CD4-positive, alpha-beta T cell (primary cell): ENCODE measurements at regions not wholly inside any gene's neighbourhood (a gene's known extent, or its start where the extent isn't known, plus 50 kb on each side); places are given as distances from the start of the nearest gene placed in this dataset.

Experiments used
- ATAC-seq: fragments of 200-7000 bp; cut with Tn5 transposase; one replicate; pipeline ENCODE4 v1.10.0; 2022; ENCODE audit warnings: mild to moderate bottlenecking; ENCODE audit not compliant: poor library complexity
- CTCF ChIA-PET: fragments of 350-600 bp; sonication (Branson Sonifier 250); formaldehyde crosslinking; loops from one replicate; lab custom pipeline; 2021; ENCODE audit warnings: antibody characterized with exemption, inconsistent platforms; lab: Charles Lee
- POLR2A ChIA-PET: fragments of 350-600 bp; sonication (Branson Sonifier 250); formaldehyde crosslinking; loops from one replicate; lab custom pipeline; 2021; ENCODE audit warnings: antibody characterized with exemption, inconsistent platforms; lab: Charles Lee
- DNase-seq, 14 experiments: peaks; one replicate each; pipeline ENCODE4 v3.0.0-alpha.2; 2013 to 2020; ENCODE audit warnings: mixed read lengths in 2 of 14
- H3K27ac ChIP-seq, 2 donors: one replicate each; pipeline versions ENCODE4 v1.5.1 to v1.7.0; 2013; ENCODE audit warnings: low read length in 2 of 2, low read depth in 1 of 2, mild to moderate bottlenecking in 1 of 2
- H3K27me3 ChIP-seq, 2 experiments: 1 replicate in 1 of 2; 2 replicates in 1 of 2; pipeline versions ENCODE4 v1.6.1 to v1.7.0; 2013; ENCODE audit warnings: low read length in 2 of 2, control low read depth in 1 of 2, mild to moderate bottlenecking in 1 of 2, moderate library complexity in 1 of 2; ENCODE audit not compliant: insufficient read depth in 2 of 2, control insufficient read depth in 1 of 2
- H3K36me3 ChIP-seq: one replicate; pipeline ENCODE4 v1.6.1; 2013; ENCODE audit warnings: low read length, control low read depth; ENCODE audit not compliant: insufficient read depth
- H3K4me1 ChIP-seq: one replicate; pipeline ENCODE4 v1.6.1; 2013; ENCODE audit warnings: low read length, control low read depth; ENCODE audit not compliant: insufficient read depth
- H3K4me3 ChIP-seq: one replicate; pipeline ENCODE4 v1.5.1; 2013; ENCODE audit warnings: mild to moderate bottlenecking, low read length, moderate library complexity
- H3K9me3 ChIP-seq, 2 experiments: 1 replicate in 1 of 2; 2 replicates in 1 of 2; pipeline versions ENCODE4 v1.6.1 to v1.7.0; 2013; ENCODE audit warnings: low read length in 2 of 2, mild to moderate bottlenecking in 2 of 2, control low read depth in 1 of 2, moderate library complexity in 1 of 2; ENCODE audit not compliant: control insufficient read depth in 1 of 2, insufficient read depth in 1 of 2
- H3K27ac Mint-ChIP-seq: one replicate; pipeline ENCODE4 v1.8.0; 2020; ENCODE audit warnings: mixed read lengths
- H3K27me3 Mint-ChIP-seq: one replicate; pipeline ENCODE4 v1.8.0; 2021; ENCODE audit warnings: mixed read lengths
- H3K36me3 Mint-ChIP-seq: one replicate; pipeline ENCODE4 v1.8.0; 2021; ENCODE audit warnings: low read depth, mixed read lengths
- H3K4me1 Mint-ChIP-seq: one replicate; pipeline ENCODE4 v1.8.0; 2021; ENCODE audit warnings: low read depth, mixed read lengths
- H3K4me3 Mint-ChIP-seq: one replicate; pipeline ENCODE4 v1.8.0; 2020; ENCODE audit warnings: mild to moderate bottlenecking, mixed read lengths
- H3K9me3 Mint-ChIP-seq: one replicate; pipeline ENCODE4 v1.8.0; 2020; ENCODE audit warnings: mixed read lengths
- intact Hi-C, 2 experiments: fragments of 100-400 bp; cut with DNase I in 1 of 2; cut with micrococcal nuclease in 1 of 2; formaldehyde crosslinking; loops; one replicate each; pipeline versions ENCODE4 v1.15.1 to v1.9.0; 2023 to 2025; cut with DNase I, micrococcal nuclease
- TF ChIP-seq, protein P1 (sequence below): fragments of 200-600 bp; IDR thresholded peaks from one replicate; pipeline ENCODE4 v1.8.0; 2022; ENCODE audit warnings: antibody characterized with exemption, mild to moderate bottlenecking

DNA sequence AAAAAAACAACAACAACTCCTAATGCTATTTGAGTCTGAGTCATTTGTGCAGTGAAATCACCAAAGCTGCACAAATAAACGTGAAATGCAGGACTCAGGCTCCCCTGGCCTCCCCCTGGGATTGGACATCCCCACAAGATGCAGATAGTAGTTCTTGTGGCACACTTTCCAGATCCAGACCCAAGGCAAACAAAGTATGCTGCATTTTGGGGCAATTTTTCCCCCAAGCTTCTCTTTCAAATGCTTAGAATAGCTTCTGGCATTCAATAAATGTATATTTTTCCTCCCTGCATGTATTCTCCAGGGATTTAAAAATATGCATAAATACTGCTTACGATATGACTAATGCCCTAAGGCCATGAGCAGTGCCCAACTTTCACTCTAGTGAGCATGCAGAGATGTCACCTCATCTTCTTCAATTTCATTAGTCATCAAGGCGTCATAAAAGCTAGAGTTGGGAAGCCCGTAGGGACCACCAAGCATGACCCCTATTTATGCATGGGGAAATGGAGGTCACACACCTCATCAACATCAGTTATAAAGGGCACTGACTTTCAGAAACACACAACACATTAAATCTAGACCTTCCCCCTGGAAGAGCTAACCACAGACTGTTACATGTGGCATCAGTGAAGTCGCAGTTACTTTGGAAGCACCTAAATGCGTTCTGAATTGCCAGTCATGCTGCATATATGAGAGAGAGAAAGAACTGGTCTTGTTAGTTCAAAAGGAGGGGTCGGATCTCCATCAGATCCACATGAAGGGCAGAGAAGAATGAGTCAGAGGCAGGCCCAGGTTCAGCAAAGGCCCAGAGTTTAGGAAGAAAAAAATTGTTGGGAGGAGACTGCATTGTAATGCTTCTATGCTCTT is 374.1 kb downstream of the LPIN1 start:
- H3K27me3 ChIP-seq: no peaks in the 10 kb centered on the region
- CTCF ChIA-PET: interaction anchor here (0.7 kb wide), 1 partner anchor 66 kb away, joined by 4 read pairs; no protein-coding TSS in a partner anchor
- intact Hi-C loops: loop anchor here (10.0 kb wide), 2 partner anchors 594 to 776 kb away; partner anchors contain the start of genes ROCK2 (in 1 of the 2) and TRIB2 (in 1 of the 2)
- POLR2A ChIA-PET: interaction anchor here (1.0 kb wide), 1 partner anchor 75 kb away, joined by 3 read pairs; no protein-coding TSS in a partner anchor
- Mint-ChIP-seq H3K4me1 (no peaks in the 10 kb centered on the region), H3K27me3 (no peaks in the 10 kb centered on the region), H3K27ac (no peak overlapping the region), H3K36me3 (no peaks in the 10 kb centered on the region), H3K9me3 (no peaks in the 10 kb centered on the region), H3K4me3 (no peak overlapping the region)
- H3K4me3 ChIP-seq: no peak overlapping the region
- DNase-seq: no peak
- ATAC-seq: no peak
- no peaks in the 10 kb centered on the region for H3K36me3 ChIP-seq
- H3K4me1 ChIP-seq: peaks cover 7% of the 10 kb centered on the region
- no peak overlapping the region for H3K27ac ChIP-seq
- H3K9me3 ChIP-seq: no peaks in the 10 kb centered on the region
- TF ChIP-seq, protein P1, sequence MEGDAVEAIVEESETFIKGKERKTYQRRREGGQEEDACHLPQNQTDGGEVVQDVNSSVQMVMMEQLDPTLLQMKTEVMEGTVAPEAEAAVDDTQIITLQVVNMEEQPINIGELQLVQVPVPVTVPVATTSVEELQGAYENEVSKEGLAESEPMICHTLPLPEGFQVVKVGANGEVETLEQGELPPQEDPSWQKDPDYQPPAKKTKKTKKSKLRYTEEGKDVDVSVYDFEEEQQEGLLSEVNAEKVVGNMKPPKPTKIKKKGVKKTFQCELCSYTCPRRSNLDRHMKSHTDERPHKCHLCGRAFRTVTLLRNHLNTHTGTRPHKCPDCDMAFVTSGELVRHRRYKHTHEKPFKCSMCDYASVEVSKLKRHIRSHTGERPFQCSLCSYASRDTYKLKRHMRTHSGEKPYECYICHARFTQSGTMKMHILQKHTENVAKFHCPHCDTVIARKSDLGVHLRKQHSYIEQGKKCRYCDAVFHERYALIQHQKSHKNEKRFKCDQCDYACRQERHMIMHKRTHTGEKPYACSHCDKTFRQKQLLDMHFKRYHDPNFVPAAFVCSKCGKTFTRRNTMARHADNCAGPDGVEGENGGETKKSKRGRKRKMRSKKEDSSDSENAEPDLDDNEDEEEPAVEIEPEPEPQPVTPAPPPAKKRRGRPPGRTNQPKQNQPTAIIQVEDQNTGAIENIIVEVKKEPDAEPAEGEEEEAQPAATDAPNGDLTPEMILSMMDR: no peak

DNA sequence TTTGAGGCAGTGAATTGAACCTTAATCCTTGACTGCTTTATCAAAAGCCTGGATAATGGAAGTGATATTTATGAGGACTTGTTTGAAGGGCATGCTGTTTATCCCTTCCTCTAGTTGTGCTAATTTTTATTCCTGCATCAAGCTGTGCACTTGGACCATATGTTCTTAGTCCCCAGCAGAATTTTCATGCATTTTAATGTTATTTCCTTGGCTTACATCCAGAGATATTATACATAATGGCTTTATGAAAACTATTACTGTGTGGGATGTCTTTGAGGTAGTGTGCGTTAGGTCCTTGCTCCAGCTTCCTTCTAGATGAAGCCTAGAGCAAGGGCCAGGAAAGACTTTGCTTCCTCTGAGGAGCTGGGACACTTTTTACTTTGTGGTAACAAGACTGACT is 378.4 kb downstream of the LPIN1 start:
- DNase-seq (no peak), ATAC-seq (no peak)
- Mint-ChIP-seq H3K9me3 (no peaks in the 10 kb centered on the region), H3K4me1 (no peaks in the 10 kb centered on the region), H3K27me3 (no peaks in the 10 kb centered on the region), H3K4me3 (no peak overlapping the region), H3K27ac (no peak overlapping the region), H3K36me3 (no peaks in the 10 kb centered on the region)
- ChIA-PET POLR2A (no interaction called here), CTCF (no interaction called here)
- Histone ChIP-seq H3K27me3 (no peaks in the 10 kb centered on the region), H3K9me3 (no peaks in the 10 kb centered on the region), H3K4me1 (peaks cover 35% of the 10 kb centered on the region), H3K36me3 (no peaks in the 10 kb centered on the region), H3K4me3 (no peak overlapping the region), H3K27ac (no peak overlapping the region)
- TF ChIP-seq, protein P1: no peak
- intact Hi-C loops: loop anchor here (10.0 kb wide), 2 partner anchors 590 to 780 kb away; partner anchors contain the start of genes ROCK2 (in 1 of the 2) and TRIB2 (in 1 of the 2)

DNA sequence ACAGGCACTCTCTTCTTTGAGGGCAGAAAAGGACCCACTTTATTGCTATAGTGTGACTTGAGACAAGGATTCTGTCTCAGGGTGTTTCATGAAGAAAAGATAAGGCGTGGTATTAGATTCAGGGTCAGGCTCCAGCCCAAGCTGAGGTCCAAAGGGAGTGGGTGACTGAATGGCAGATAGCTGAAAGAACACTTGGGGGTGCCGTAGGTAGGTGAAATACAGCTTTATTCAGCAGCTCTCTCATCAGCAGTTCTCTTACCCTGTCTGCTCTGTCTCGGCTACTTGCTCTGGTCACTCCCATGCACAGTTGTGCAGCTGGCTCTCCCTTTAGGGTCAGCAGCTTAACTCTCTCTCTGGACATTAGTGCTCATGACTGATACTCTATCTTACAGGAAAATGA is 379.9 kb downstream of the LPIN1 start:
- no peak overlapping the region for H3K4me3 ChIP-seq
- no peak for ATAC-seq

More for the DNA sequence above, 379.9 kb downstream of the LPIN1 start:
- H3K27ac Mint-ChIP-seq: no peak overlapping the region
- Histone ChIP-seq H3K27ac (no peak overlapping the region), H3K36me3 (no peaks in the 10 kb centered on the region), H3K9me3 (no peaks in the 10 kb centered on the region), H3K4me1 (peaks cover 39% of the 10 kb centered on the region), H3K27me3 (no peaks in the 10 kb centered on the region)
- H3K36me3 Mint-ChIP-seq: no peaks in the 10 kb centered on the region
- no peaks in the 10 kb centered on the region for H3K27me3 Mint-ChIP-seq
- H3K9me3 Mint-ChIP-seq: no peaks in the 10 kb centered on the region
- DNase-seq: no peak
- TF ChIP-seq, protein P1: no peak
- ChIA-PET POLR2A (interaction anchor here (1.1 to 2.3 kb wide), 2 partner anchors 81 to 208 kb away, joined by 3 to 7 read pairs; no protein-coding TSS in a partner anchor), CTCF (interaction anchor here (1.0 kb wide), 1 partner anchor 590 kb away, joined by 3 read pairs; no protein-coding TSS in a partner anchor)
- no peaks in the 10 kb centered on the region for H3K4me1 Mint-ChIP-seq
- intact Hi-C loops: loop anchor here (2.0 to 10.0 kb wide), 3 partner anchors 16 to 782 kb away; partner anchors contain the start of genes ROCK2 (in 1 of the 2) and TRIB2 (in 1 of the 2)
- H3K4me3 Mint-ChIP-seq: no peak overlapping the region
